GM18505 (cell line): ENCODE measurements at regions not wholly inside any gene's neighbourhood (a gene's known extent, or its start where the extent isn't known, plus 50 kb on each side); places are given as distances from the start of the nearest gene placed in this dataset.
"Not testable (repeated sequence)": the region's sequence is repeated elsewhere in the genome, so short reads cannot be mapped to it uniquely, and the experiment has no call there.

Source experiments
- ATAC-seq: cut with Tn5 transposase; IDR thresholded peaks from one replicate; pipeline ENCODE4 v1.9.1; 2021; ENCODE audit not compliant: unreplicated experiment
- POLR2A ChIP-seq: IDR thresholded peaks from 4 replicates; pipeline ENCODE4 v1.6.1; 2011; ENCODE audit warnings: borderline replicate concordance; ENCODE audit not compliant: insufficient read depth, insufficient read length; ENCODE audit errors: extremely low read depth

GRCh38 chr7:136492366-136492765 lies 376.1 kb upstream of the CHRM2 start:
- no peak for TF ChIP-seq POLR2A
- no peak for ATAC-seq

DNA sequence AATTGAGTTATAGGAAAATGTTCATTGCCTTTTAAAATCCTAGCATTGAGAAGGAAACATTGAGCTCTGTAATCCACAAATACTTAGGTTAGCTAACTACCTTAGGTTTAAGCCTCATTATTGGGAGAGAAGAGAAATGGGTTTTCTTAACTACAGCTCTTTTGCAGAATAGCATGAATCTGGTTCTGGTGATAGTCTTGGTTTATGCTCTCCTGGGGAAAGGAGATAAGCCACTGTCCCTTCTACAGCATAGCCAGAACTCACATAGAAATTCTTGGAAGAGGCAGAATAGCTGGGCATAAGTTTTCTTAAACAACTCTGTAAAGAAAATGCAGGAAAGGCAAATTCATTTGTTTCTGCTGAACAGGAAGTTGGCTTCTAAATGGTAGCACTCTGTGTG lies 378.6 kb upstream of the CHRM2 start:
- no peak for TF ChIP-seq POLR2A

DNA sequence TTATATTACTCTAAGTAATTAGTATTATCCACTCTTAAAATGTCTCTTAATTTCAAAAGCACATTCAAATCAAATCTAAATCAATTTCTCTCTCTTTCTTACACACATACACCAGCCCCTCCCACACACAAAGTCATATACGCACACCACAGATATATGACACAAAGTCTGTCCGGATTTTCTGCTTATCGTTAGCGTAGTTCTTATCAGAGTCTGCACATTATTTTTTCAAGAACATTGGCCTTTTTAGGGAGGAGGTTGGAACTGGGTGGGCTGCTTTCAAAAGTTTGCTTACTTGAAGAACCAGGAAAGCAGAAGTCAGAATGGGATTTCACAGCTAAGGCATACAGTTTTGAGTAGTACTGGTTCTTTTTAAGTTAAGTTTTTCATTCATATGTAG lies 387.6 kb upstream of the CHRM2 start:
- no peak for TF ChIP-seq POLR2A
- ATAC-seq, result no peak

More for the DNA sequence above, 378.6 kb upstream of the CHRM2 start:
- no peak for ATAC-seq

DNA sequence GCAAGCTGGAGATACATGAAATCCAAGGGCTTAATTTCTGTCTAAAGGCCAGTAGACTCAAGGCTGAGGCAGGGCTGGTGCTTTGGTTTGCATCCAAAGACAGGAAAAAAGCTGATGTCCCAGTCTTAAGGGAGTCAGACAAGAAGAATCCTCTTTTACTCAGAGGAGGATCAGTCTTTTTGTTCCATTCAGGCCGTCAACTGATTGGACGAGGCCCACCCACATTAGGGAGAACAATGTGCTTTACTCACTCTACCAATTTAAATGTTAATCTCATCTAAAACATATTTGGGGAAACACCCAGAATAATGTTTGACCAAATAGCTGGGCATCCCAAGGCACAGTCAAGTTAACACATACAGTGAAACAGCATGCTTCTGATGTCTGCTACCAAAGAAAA lies 388.5 kb upstream of the CHRM2 start:
- no peak for ATAC-seq

GRCh38 chr7:136470179-136470578 lies 398.3 kb upstream of the CHRM2 start:
- TF ChIP-seq POLR2A, result no peak
- ATAC-seq, result no peak

More for the DNA sequence above, 388.5 kb upstream of the CHRM2 start:
- no peak for TF ChIP-seq POLR2A

GRCh38 chr7:136452949-136453348 lies 415.5 kb upstream of the CHRM2 start:
- TF ChIP-seq POLR2A, result no peak
- no peak for ATAC-seq

GRCh38 chr7:136446751-136447150 lies 421.7 kb upstream of the CHRM2 start:
- ATAC-seq, result no peak
- TF ChIP-seq POLR2A, result no peak

GRCh38 chr7:136441835-136442234 lies 426.6 kb upstream of the CHRM2 start:
- no peak for ATAC-seq

GRCh38 chr7:136431736-136432135 lies 436.7 kb upstream of the CHRM2 start:
- not testable (repeated sequence) for ATAC-seq

More at GRCh38 chr7:136441835-136442234, 426.6 kb upstream of the CHRM2 start:
- no peak for TF ChIP-seq POLR2A

- TF ChIP-seq POLR2A, result no peak
- no peak for ATAC-seq
These were observed 444.4 kb upstream of the CHRM2 start for GRCh38 chr7:136424058-136424457.

DNA sequence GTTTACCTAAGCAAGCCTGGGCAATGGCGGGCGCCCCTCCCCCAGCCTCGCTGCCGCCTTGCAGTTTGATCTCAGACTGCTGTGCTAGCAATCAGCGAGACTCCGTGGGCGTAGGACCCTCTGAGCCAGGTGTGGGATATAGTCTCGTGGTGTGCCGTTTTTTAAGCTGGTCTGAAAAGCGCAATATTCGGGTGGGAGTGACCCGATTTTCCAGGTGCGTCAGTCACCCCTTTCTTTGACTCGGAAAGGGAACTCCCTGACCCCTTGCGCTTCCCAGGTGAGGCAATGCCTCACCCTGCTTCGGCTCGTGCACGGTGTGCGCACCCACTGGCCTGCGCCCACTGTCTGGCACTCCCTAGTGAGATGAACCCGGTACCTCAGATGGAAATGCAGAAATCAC lies 442.6 kb upstream of the MTPN start:
- ATAC-seq, result not testable (repeated sequence)

GRCh38 chr7:136412952-136413351 lies 435.8 kb upstream of the MTPN start:
- ATAC-seq, result no peak
- no peak for TF ChIP-seq POLR2A

- peak; percentile 93 for ATAC-seq
- TF ChIP-seq POLR2A, result no peak
These were observed 429.0 kb upstream of the MTPN start for GRCh38 chr7:136405931-136406777.

GRCh38 chr7:136403591-136403990 lies 426.4 kb upstream of the MTPN start:
- no peak for ATAC-seq
- no peak for TF ChIP-seq POLR2A

DNA sequence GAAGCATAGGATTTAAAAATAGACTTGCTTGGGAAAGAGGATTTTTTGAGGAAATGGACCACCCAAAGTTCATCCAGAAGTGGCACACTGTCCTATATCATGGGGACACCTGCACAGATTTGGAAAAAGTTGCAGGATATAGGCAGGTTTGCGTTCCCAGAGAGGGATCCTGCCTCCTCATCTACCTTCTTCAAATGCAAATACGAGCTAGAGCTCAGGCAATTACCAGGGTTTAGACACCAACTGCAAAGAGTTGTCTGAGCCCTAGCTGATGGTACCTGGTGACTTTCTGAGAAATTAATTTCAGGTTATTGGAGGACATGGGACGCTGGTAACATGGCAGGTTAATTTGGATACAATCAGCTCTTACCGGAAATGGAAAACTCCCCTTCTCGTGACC lies 423.7 kb upstream of the MTPN start:
- no peak for ATAC-seq
- no peak for TF ChIP-seq POLR2A
